ENCODE measurements at regions not wholly inside any gene's neighbourhood (a gene's known extent, or its start where the extent isn't known, plus 50 kb on each side); places are given as distances from the start of the nearest gene placed in this dataset.

- TF ChIP-seq TBP (optimal IDR thresholded peaks at IDR 0.05; ENCODE audit: low read depth, low read length) = no peak
- no peak for TF ChIP-seq PATZ1 (CRISPR knock-in tag; IDR thresholded peaks at IDR 0.05; ENCODE audit: borderline replicate concordance)
- no peak for TF ChIP-seq FOXJ3 (CRISPR knock-in tag; IDR thresholded peaks at IDR 0.05)
- TF ChIP-seq IFI16 (CRISPR knock-in tag; IDR thresholded peaks at IDR 0.05) = no peak
- TF ChIP-seq CTCF (IDR thresholded peaks at IDR 0.05 in 2 of 3, conservative IDR thresholded peaks at IDR 0.05 in 1 of 3; ENCODE audit: insufficient read depth in 2 of 3, low read depth in 1 of 3, low read length in 3 of 3) = no peak
- TF ChIP-seq LCOR (CRISPR knock-in tag; IDR thresholded peaks at IDR 0.05) = no peak
- no peak for TF ChIP-seq EZH2 (IDR thresholded peaks at IDR 0.05; ENCODE audit: borderline replicate concordance, low read depth, low read length)
- TF ChIP-seq ZNF197 (CRISPR knock-in tag; IDR thresholded peaks at IDR 0.05; ENCODE audit: low read depth) = no peak
- no peak for TF ChIP-seq PRDM10 (IDR thresholded peaks at IDR 0.05; ENCODE audit: partially characterized antibody)
- no peak for TF ChIP-seq CHD1 (IDR thresholded peaks at IDR 0.05; ENCODE audit: low read length)
- no peak for TF ChIP-seq PURB (CRISPR knock-in tag; IDR thresholded peaks at IDR 0.05; ENCODE audit: low read depth)
- no peak for TF ChIP-seq AFF1 (IDR thresholded peaks at IDR 0.05; ENCODE audit: low read depth in 1 of 2, partially characterized antibody in 2 of 2)
- TF ChIP-seq SP2 (IDR thresholded peaks at IDR 0.05; ENCODE audit: extremely low read depth, low read depth, low read length, poor library complexity, severe bottlenecking) = no peak
- TF ChIP-seq TEAD1 (CRISPR knock-in tag; IDR thresholded peaks at IDR 0.05) = no peak
Observed at GRCh38 chr2:181776336-181776735, 96.0 kb upstream of the NEUROD1 start.
